GM23338 (cell line): ENCODE measurements at regions not wholly inside any gene's neighbourhood (a gene's known extent, or its start where the extent isn't known, plus 50 kb on each side); places are given as distances from the start of the nearest gene placed in this dataset.

ENCODE experiments used
- CREB1 ChIP-seq: fragments of 250-450 bp; sonication (Bioruptor Pico); IDR thresholded peaks from 2 replicates; pipeline ENCODE4 v1.5.0; 2020; ENCODE audit warnings: low read depth, mild to moderate bottlenecking, moderate library complexity
- CTCF ChIP-seq, 2 experiments: fragments of 200-600 bp in 1 of 2; sonication (generic) in 1 of 2; conservative IDR thresholded peaks; 2 replicates each; pipeline versions ENCODE4 v1.5.1 to v1.6.1; 2016 to 2017; ENCODE audit warnings: antibody characterized with exemption in 2 of 2, low read depth in 2 of 2, mild to moderate bottlenecking in 2 of 2, moderate library complexity in 1 of 2
- EZH2 ChIP-seq: fragments of 200-600 bp; sonication (generic); IDR thresholded peaks from one replicate; pipeline ENCODE4 v1.8.0; 2017; ENCODE audit warnings: antibody characterized with exemption, mild to moderate bottlenecking, low read depth; ENCODE audit not compliant: unreplicated experiment
- EZH2phosphoT487 ChIP-seq: fragments of 200-600 bp; sonication (generic); IDR thresholded peaks from one replicate; pipeline ENCODE4 v1.8.1; 2018; ENCODE audit warnings: antibody characterized with exemption; ENCODE audit not compliant: unreplicated experiment
- JUNB ChIP-seq: IDR thresholded peaks from one replicate; pipeline ENCODE4 v1.6.1; 2016; ENCODE audit warnings: antibody characterized with exemption; ENCODE audit not compliant: unreplicated experiment
- NANOG ChIP-seq: IDR thresholded peaks from 2 replicates; pipeline ENCODE4 v1.6.1; 2016; ENCODE audit warnings: antibody characterized with exemption, borderline replicate concordance
- POLR2AphosphoS5 ChIP-seq: IDR thresholded peaks from 2 replicates; pipeline ENCODE4 v1.6.1; 2016; ENCODE audit warnings: antibody characterized with exemption, low read depth
- STAT1 ChIP-seq: IDR thresholded peaks from one replicate; pipeline ENCODE4 v1.6.1; 2016; ENCODE audit warnings: antibody characterized with exemption; ENCODE audit not compliant: unreplicated experiment
- ZNF114 ChIP-seq: fragments of 250-450 bp; sonication (Bioruptor Pico); IDR thresholded peaks from 2 replicates; pipeline ENCODE4 v1.5.0; 2020; ENCODE audit warnings: mild to moderate bottlenecking, moderate library complexity
- ZNF331 ChIP-seq: fragments of 250-450 bp; sonication (Bioruptor Pico); IDR thresholded peaks from 2 replicates; pipeline ENCODE4 v1.5.0; 2020; ENCODE audit warnings: low read depth, mild to moderate bottlenecking, moderate library complexity
- TF ChIP-seq, protein P1 (sequence below): IDR thresholded peaks from one replicate; pipeline ENCODE4 v1.6.1; 2018; ENCODE audit warnings: antibody characterized with exemption; ENCODE audit not compliant: unreplicated experiment
- TF ChIP-seq, protein P2 (sequence below): IDR thresholded peaks from 2 replicates; pipeline ENCODE4 v1.6.1; 2016; ENCODE audit warnings: antibody characterized with exemption

GRCh38 chr4:34112573-34112972, 2131.7 kb downstream of the ARAP2 start:
- no peak for TF ChIP-seq CTCF (conservative IDR thresholded peaks at IDR 0.05; ENCODE audit: low read depth in 2 of 2)
- TF ChIP-seq POLR2AphosphoS5: no peak
- no peak for TF ChIP-seq JUNB
- no peak for TF ChIP-seq EZH2
- TF ChIP-seq, protein P1, sequence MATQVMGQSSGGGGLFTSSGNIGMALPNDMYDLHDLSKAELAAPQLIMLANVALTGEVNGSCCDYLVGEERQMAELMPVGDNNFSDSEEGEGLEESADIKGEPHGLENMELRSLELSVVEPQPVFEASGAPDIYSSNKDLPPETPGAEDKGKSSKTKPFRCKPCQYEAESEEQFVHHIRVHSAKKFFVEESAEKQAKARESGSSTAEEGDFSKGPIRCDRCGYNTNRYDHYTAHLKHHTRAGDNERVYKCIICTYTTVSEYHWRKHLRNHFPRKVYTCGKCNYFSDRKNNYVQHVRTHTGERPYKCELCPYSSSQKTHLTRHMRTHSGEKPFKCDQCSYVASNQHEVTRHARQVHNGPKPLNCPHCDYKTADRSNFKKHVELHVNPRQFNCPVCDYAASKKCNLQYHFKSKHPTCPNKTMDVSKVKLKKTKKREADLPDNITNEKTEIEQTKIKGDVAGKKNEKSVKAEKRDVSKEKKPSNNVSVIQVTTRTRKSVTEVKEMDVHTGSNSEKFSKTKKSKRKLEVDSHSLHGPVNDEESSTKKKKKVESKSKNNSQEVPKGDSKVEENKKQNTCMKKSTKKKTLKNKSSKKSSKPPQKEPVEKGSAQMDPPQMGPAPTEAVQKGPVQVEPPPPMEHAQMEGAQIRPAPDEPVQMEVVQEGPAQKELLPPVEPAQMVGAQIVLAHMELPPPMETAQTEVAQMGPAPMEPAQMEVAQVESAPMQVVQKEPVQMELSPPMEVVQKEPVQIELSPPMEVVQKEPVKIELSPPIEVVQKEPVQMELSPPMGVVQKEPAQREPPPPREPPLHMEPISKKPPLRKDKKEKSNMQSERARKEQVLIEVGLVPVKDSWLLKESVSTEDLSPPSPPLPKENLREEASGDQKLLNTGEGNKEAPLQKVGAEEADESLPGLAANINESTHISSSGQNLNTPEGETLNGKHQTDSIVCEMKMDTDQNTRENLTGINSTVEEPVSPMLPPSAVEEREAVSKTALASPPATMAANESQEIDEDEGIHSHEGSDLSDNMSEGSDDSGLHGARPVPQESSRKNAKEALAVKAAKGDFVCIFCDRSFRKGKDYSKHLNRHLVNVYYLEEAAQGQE: no peak
- no peak for TF ChIP-seq CREB1 (CRISPR knock-in tag)
- TF ChIP-seq ZNF114: no peak
- TF ChIP-seq ZNF331: no peak
- no peak for TF ChIP-seq EZH2phosphoT487
- TF ChIP-seq, protein P2, sequence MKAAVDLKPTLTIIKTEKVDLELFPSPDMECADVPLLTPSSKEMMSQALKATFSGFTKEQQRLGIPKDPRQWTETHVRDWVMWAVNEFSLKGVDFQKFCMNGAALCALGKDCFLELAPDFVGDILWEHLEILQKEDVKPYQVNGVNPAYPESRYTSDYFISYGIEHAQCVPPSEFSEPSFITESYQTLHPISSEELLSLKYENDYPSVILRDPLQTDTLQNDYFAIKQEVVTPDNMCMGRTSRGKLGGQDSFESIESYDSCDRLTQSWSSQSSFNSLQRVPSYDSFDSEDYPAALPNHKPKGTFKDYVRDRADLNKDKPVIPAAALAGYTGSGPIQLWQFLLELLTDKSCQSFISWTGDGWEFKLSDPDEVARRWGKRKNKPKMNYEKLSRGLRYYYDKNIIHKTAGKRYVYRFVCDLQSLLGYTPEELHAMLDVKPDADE: no peak
- TF ChIP-seq NANOG: no peak
- TF ChIP-seq STAT1: no peak
